CD8-positive, alpha-beta memory T cell (primary cell): ENCODE measurements at regions not wholly inside any gene's neighbourhood (a gene's known extent, or its start where the extent isn't known, plus 50 kb on each side); places are given as distances from the start of the nearest gene placed in this dataset.

Source experiments
- CTCF ChIA-PET: fragments of 350-600 bp; sonication (Branson Sonifier 250); formaldehyde crosslinking; loops from one replicate; lab custom pipeline; 2021; ENCODE audit warnings: antibody characterized with exemption; lab: Charles Lee
- POLR2A ChIA-PET: fragments of 350-600 bp; sonication (Branson Sonifier 250); formaldehyde crosslinking; loops from one replicate; lab custom pipeline; 2021; ENCODE audit warnings: antibody characterized with exemption; lab: Charles Lee
- DNase-seq, 5 donors: peaks; one replicate each; pipeline versions ENCODE4 v3.0.0 to v3.0.0-alpha.2; 2020 to 2022; ENCODE audit warnings: mixed read lengths in 1 of 5
- H3K27ac ChIP-seq: one replicate; pipeline ENCODE4 v1.7.0; 2013; ENCODE audit warnings: low read depth, mild to moderate bottlenecking, low read length, moderate library complexity
- H3K27me3 ChIP-seq: 2 replicates; pipeline ENCODE4 v1.7.0; 2013; ENCODE audit warnings: low read length, mild to moderate bottlenecking; ENCODE audit not compliant: insufficient read depth, poor library complexity, severe bottlenecking
- H3K36me3 ChIP-seq: 2 replicates; pipeline ENCODE4 v1.7.0; 2013; ENCODE audit warnings: mild to moderate bottlenecking, low read length, moderate library complexity; ENCODE audit not compliant: insufficient read depth
- H3K4me1 ChIP-seq: 2 replicates; pipeline ENCODE4 v1.7.0; 2013; ENCODE audit warnings: mild to moderate bottlenecking, low read length, moderate library complexity; ENCODE audit not compliant: insufficient read depth
- H3K4me3 ChIP-seq: 2 replicates; pipeline ENCODE4 v1.7.0; 2013; ENCODE audit warnings: mild to moderate bottlenecking, low read length
- H3K9me3 ChIP-seq: 2 replicates; pipeline ENCODE4 v1.7.0; 2013; ENCODE audit warnings: mild to moderate bottlenecking, low read length
- H3K27ac Mint-ChIP-seq, 8 donors: one replicate each; pipeline ENCODE4 v1.8.0; 2020 to 2021; ENCODE audit warnings: mixed read lengths in 8 of 8, mild to moderate bottlenecking in 6 of 8, inconsistent platforms in 3 of 8, moderate library complexity in 3 of 8
- H3K27me3 Mint-ChIP-seq, 2 donors: one replicate each; pipeline ENCODE4 v1.8.0; 2020 to 2021; ENCODE audit warnings: mixed read lengths in 2 of 2, mild to moderate bottlenecking in 1 of 2, moderate library complexity in 1 of 2
- H3K36me3 Mint-ChIP-seq, 3 donors: one replicate each; pipeline ENCODE4 v1.8.0; 2020 to 2021; ENCODE audit warnings: mixed read lengths in 3 of 3, inconsistent platforms in 1 of 3, mild to moderate bottlenecking in 1 of 3
- H3K4me1 Mint-ChIP-seq, 3 donors: one replicate each; pipeline ENCODE4 v1.8.0; 2020 to 2021; ENCODE audit warnings: mixed read lengths in 3 of 3, inconsistent platforms in 1 of 3, mild to moderate bottlenecking in 1 of 3
- H3K4me3 Mint-ChIP-seq, 7 donors: one replicate each; pipeline ENCODE4 v1.8.0; 2020 to 2021; ENCODE audit warnings: mixed read lengths in 7 of 7, mild to moderate bottlenecking in 6 of 7, moderate library complexity in 4 of 7, inconsistent platforms in 2 of 7
- H3K9me3 Mint-ChIP-seq, 5 donors: one replicate each; pipeline ENCODE4 v1.8.0; 2020 to 2022; ENCODE audit warnings: mixed read lengths in 5 of 5, mild to moderate bottlenecking in 3 of 5, moderate library complexity in 2 of 5, inconsistent platforms in 1 of 5

DNA sequence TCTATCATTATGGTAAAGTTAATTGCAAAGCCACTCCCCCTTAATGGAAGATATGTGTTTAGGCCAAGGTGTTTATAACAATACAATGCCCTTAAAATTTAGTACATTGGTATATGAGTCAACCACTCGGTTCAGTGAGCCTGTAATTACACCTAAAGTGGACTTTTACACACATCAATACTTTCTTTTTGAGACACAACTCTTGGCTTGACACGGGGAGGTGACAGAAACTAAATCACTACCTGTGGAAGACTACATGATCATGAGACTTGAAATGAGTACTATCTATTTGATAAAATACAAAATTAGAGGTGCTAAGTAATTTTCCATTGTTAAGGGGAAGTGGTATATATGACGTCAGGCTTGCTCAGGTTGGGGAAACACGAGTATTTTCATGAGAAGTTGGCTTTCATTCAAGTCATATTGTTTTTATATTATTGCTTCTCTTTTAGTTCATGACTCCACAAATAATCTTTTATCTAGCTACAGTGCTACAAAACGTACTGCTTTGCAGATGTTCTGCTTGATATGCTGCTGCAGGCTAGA lies 918.3 kb downstream of the ARAP2 start:
- Histone ChIP-seq H3K27me3 (no peaks in the 10 kb centered on the region), H3K4me1 (no peaks in the 10 kb centered on the region), H3K36me3 (no peaks in the 10 kb centered on the region), H3K9me3 (no peaks in the 10 kb centered on the region), H3K4me3 (no peak overlapping the region), H3K27ac (no peak overlapping the region)
- Mint-ChIP-seq H3K27ac (no peak overlapping the region), H3K27me3 (no peaks in the 10 kb centered on the region), H3K4me1 (no peaks in the 10 kb centered on the region), H3K4me3 (no peak overlapping the region), H3K9me3 (peaks cover 0 to 3% (median 0%) of the 10 kb centered on the region in 5 donors), H3K36me3 (no peaks in the 10 kb centered on the region)
- no peak for DNase-seq
- POLR2A ChIA-PET, result no interaction called here
- CTCF ChIA-PET, result no interaction called here

- Histone ChIP-seq H3K36me3 (no peaks in the 10 kb centered on the region), H3K27me3 (no peaks in the 10 kb centered on the region), H3K4me1 (no peaks in the 10 kb centered on the region), H3K4me3 (no peak overlapping the region), H3K9me3 (no peaks in the 10 kb centered on the region), H3K27ac (no peak overlapping the region)
- Mint-ChIP-seq H3K9me3 (peaks cover 0 to 7% (median 1%) of the 10 kb centered on the region in 5 donors), H3K4me1 (no peaks in the 10 kb centered on the region), H3K36me3 (no peaks in the 10 kb centered on the region), H3K27ac (no peak overlapping the region), H3K4me3 (no peak overlapping the region), H3K27me3 (peaks cover 0 to 2% of the 10 kb centered on the region in 2 donors)
- DNase-seq, result no peak
- ChIA-PET POLR2A (no interaction called here), CTCF (no interaction called here)
These were observed 901.5 kb downstream of the ARAP2 start for GRCh38 chr4:35342833-35343232.

DNA sequence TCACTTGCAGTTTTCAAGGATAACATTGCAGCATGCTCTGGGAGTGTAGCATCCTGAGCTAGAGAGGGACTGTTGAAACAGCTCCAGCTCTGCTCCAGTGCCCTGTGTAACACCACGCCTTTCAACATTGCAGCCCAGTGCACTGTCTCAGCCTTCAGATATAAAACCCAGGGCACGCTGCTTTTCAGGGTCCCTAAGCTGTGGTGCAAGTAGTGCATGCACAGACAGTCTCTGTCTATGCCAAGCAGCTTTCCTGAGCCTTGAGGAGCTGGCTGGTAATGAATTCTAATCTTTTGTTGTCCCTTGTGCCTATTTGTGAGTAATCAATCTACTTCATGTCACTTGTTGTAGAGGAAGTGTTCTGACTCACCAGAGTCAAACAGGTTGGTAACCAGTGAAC lies 897.0 kb downstream of the ARAP2 start:
- Histone ChIP-seq H3K4me1 (no peaks in the 10 kb centered on the region), H3K27ac (no peak overlapping the region), H3K9me3 (no peaks in the 10 kb centered on the region), H3K27me3 (no peaks in the 10 kb centered on the region), H3K36me3 (no peaks in the 10 kb centered on the region), H3K4me3 (no peak overlapping the region)
- H3K4me3 Mint-ChIP-seq, result no peak overlapping the region
- no peak for DNase-seq
- H3K36me3 Mint-ChIP-seq, result no peaks in the 10 kb centered on the region
- POLR2A ChIA-PET, result no interaction called here
- H3K27ac Mint-ChIP-seq, result no peak overlapping the region
- no peaks in the 10 kb centered on the region for H3K4me1 Mint-ChIP-seq
- CTCF ChIA-PET, result no interaction called here
- H3K27me3 Mint-ChIP-seq, result peaks cover 0 to 2% of the 10 kb centered on the region in 2 donors
- H3K9me3 Mint-ChIP-seq, result peaks cover 3 to 19% (median 13%) of the 10 kb centered on the region in 5 donors

DNA sequence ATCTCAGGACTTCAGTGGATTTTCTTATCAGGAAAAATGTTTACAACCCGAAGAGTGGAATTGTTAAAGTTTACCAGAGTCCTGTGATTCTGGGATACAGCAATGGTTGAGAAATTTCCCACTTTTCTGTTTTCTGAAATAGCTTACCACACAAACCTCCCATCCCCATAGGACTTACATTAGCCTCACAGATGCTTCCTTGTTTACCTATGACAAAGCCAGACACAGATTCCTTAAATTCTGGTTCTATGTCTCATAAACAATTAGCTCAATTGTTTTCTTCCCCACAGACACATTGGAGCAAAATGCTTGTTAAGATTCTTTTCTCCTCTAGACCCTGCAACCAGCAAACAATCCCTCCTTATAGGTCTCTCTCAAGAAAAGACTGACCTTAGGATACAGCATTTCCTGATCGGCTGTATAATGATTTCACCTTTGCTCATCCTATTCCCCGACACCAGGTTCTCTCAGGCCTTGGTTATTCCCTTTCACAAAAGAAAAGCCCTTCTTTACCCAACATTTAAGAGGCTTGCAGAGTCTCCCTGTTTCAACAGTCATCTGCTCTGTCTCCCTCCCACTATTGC lies 886.2 kb downstream of the ARAP2 start:
- ChIA-PET CTCF (no interaction called here), POLR2A (no interaction called here)
- H3K9me3 Mint-ChIP-seq, result peaks cover 0 to 8% (median 5%) of the 10 kb centered on the region in 5 donors
- Histone ChIP-seq H3K4me1 (no peaks in the 10 kb centered on the region), H3K36me3 (no peaks in the 10 kb centered on the region), H3K27ac (no peak overlapping the region), H3K4me3 (no peak overlapping the region), H3K27me3 (no peaks in the 10 kb centered on the region), H3K9me3 (no peaks in the 10 kb centered on the region)
- no peak for DNase-seq
- H3K4me3 Mint-ChIP-seq, result no peak overlapping the region
- H3K27ac Mint-ChIP-seq, result no peak overlapping the region
- H3K27me3 Mint-ChIP-seq, result no peaks in the 10 kb centered on the region
- no peaks in the 10 kb centered on the region for H3K36me3 Mint-ChIP-seq
- H3K4me1 Mint-ChIP-seq, result no peaks in the 10 kb centered on the region

DNA sequence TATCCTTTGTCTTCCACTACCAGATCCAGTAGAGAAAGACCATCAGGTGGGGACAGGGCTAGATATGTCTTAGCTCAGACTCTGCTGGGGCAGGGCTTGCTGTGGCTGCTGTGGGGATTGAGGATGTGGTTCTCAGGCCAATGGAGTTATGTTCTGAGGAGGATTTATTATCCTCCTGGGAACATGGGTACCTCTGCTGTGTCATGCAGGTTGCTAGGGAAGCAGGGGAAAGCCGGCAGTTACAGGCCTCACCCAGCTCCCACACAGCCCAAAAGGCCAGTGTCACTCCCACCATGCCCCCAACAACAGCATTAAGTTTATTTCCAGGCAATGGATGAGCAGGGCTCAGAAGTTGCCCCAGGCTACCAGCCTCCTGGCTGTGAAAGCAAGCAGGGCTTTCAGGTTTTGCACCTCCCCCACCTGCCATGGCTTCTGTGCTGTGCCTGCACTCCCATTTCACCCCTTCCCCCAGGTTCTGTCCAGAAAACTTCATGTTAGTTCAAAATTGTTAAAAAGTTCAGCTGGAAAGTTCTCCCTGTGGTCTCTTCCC lies 879.9 kb downstream of the ARAP2 start:
- no peaks in the 10 kb centered on the region for H3K36me3 ChIP-seq
- Mint-ChIP-seq H3K27me3 (peaks cover 0 to 2% of the 10 kb centered on the region in 2 donors), H3K27ac (no peak overlapping the region), H3K9me3 (peaks cover 4 to 25% (median 8%) of the 10 kb centered on the region in 5 donors), H3K4me3 (no peak overlapping the region), H3K36me3 (no peaks in the 10 kb centered on the region), H3K4me1 (no peaks in the 10 kb centered on the region)
- H3K27me3 ChIP-seq, result no peaks in the 10 kb centered on the region
- H3K9me3 ChIP-seq, result no peaks in the 10 kb centered on the region
- no peak for DNase-seq
- H3K4me1 ChIP-seq, result no peaks in the 10 kb centered on the region
- ChIA-PET CTCF (no interaction called here), POLR2A (no interaction called here)
- H3K27ac ChIP-seq, result no peak overlapping the region
- H3K4me3 ChIP-seq, result no peak overlapping the region

DNA sequence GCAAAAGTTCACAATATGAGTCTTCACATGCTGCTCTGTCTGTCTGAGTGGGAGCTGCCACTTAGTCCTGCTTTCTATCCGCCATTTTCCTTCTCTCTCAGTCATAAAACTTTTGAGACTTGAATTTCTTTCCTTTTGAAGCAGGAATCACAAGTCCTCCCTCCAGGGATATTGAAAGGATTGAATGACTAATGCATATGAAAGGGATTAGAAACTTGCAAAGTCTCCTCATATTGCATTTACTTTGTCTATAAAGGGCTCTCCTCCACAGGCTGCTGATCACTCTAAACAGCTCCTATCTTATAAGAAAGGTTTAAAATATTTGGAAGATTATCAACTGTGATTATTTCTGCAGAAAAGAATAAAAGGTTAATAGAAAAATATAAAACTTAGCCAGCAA lies 879.1 kb downstream of the ARAP2 start:
- H3K4me1 Mint-ChIP-seq, result no peaks in the 10 kb centered on the region
- H3K9me3 Mint-ChIP-seq, result peaks cover 4 to 25% (median 8%) of the 10 kb centered on the region in 5 donors
- ChIA-PET POLR2A (no interaction called here), CTCF (no interaction called here)
- no peaks in the 10 kb centered on the region for H3K9me3 ChIP-seq
- no peaks in the 10 kb centered on the region for H3K36me3 Mint-ChIP-seq
- H3K27me3 Mint-ChIP-seq, result peaks cover 0 to 2% of the 10 kb centered on the region in 2 donors
- no peaks in the 10 kb centered on the region for H3K27me3 ChIP-seq
- H3K4me1 ChIP-seq, result no peaks in the 10 kb centered on the region
- no peak overlapping the region for H3K4me3 ChIP-seq
- no peak for DNase-seq
- H3K27ac ChIP-seq, result no peak overlapping the region
- no peak overlapping the region for H3K27ac Mint-ChIP-seq
- H3K4me3 Mint-ChIP-seq, result no peak overlapping the region
- no peaks in the 10 kb centered on the region for H3K36me3 ChIP-seq

- H3K27me3 ChIP-seq, result no peaks in the 10 kb centered on the region
- H3K9me3 ChIP-seq, result no peaks in the 10 kb centered on the region
- no peaks in the 10 kb centered on the region for H3K4me1 Mint-ChIP-seq
- no peaks in the 10 kb centered on the region for H3K36me3 ChIP-seq
- POLR2A ChIA-PET, result no interaction called here
- DNase-seq, result no peak
- H3K4me3 Mint-ChIP-seq, result no peak overlapping the region
- peaks cover 0 to 6% (median 2%) of the 10 kb centered on the region in 5 donors for H3K9me3 Mint-ChIP-seq
- no peak overlapping the region for H3K27ac ChIP-seq
- no peaks in the 10 kb centered on the region for H3K27me3 Mint-ChIP-seq
- H3K4me1 ChIP-seq, result no peaks in the 10 kb centered on the region
- H3K36me3 Mint-ChIP-seq, result no peaks in the 10 kb centered on the region
- no peak overlapping the region for H3K27ac Mint-ChIP-seq
- H3K4me3 ChIP-seq, result no peak overlapping the region
- CTCF ChIA-PET, result no interaction called here
These were observed 844.4 kb downstream of the ARAP2 start for GRCh38 chr4:35399912-35400311.

DNA sequence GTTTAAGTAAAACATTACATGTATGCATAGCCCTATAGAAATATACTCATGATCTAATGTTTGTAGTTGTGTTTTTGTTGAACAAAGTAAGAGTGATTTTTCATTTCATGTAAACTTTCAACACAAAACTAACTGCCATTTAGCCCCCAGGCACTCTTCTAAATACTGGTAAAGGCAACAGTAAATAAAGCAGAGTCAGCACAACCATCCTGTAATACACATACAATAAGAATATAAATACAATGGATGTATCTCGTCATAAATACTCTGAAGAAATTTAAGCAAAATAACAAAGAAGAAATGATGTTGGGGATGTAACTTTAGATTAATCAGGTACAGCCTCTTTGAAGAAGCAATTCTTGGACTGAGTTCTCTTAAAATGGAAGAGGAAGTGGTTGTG lies 821.2 kb downstream of the ARAP2 start:
- Mint-ChIP-seq H3K27me3 (no peaks in the 10 kb centered on the region), H3K4me1 (no peaks in the 10 kb centered on the region), H3K9me3 (peaks cover 0 to 2% (median 0%) of the 10 kb centered on the region in 5 donors), H3K4me3 (no peak overlapping the region), H3K36me3 (no peaks in the 10 kb centered on the region), H3K27ac (no peak overlapping the region)
- no peaks in the 10 kb centered on the region for H3K9me3 ChIP-seq
- POLR2A ChIA-PET, result no interaction called here
- H3K27me3 ChIP-seq, result no peaks in the 10 kb centered on the region
- H3K27ac ChIP-seq, result no peak overlapping the region
- no peak for DNase-seq
- no peaks in the 10 kb centered on the region for H3K4me1 ChIP-seq
- no peak overlapping the region for H3K4me3 ChIP-seq
- H3K36me3 ChIP-seq, result no peaks in the 10 kb centered on the region
- CTCF ChIA-PET, result no interaction called here
